WTC11 (cell line): ENCODE measurements at regions not wholly inside any gene's neighbourhood (a gene's known extent, or its start where the extent isn't known, plus 50 kb on each side); places are given as distances from the start of the nearest gene placed in this dataset.

Source experiments
- ATAC-seq: fragments of 200-7000 bp; cut with Tn5 transposase; 2 replicates; pipeline ENCODE4 v1.10.0; 2021; ENCODE audit warnings: mild to moderate bottlenecking, moderate library complexity
- CTCF ChIA-PET: fragments of 300-600 bp; sonication (Branson Sonifier 250); formaldehyde crosslinking; loops from one replicate; lab custom pipeline; 2021; ENCODE audit warnings: antibody characterized with exemption; lab: Charles Lee
- POLR2A ChIA-PET: fragments of 350-600 bp; sonication (Branson Sonifier 250); formaldehyde crosslinking; loops from one replicate; lab custom pipeline; 2021; ENCODE audit warnings: antibody characterized with exemption; lab: Charles Lee
- DNase-seq: peaks from one replicate; pipeline ENCODE4 v3.0.0; 2021; ENCODE audit warnings: low spot score
- H3K27ac Mint-ChIP-seq: 2 replicates; pipeline ENCODE4 v1.8.0; 2021; ENCODE audit warnings: mixed read lengths
- H3K27me3 Mint-ChIP-seq: 2 replicates; pipeline ENCODE4 v1.8.0; 2021; ENCODE audit warnings: low read depth, mild to moderate bottlenecking, moderate library complexity, mixed read lengths
- H3K36me3 Mint-ChIP-seq: 2 replicates; pipeline ENCODE4 v1.8.0; 2021; ENCODE audit warnings: mixed read lengths
- H3K4me1 Mint-ChIP-seq: 2 replicates; pipeline ENCODE4 v1.8.0; 2022; ENCODE audit warnings: mixed read lengths
- H3K4me3 Mint-ChIP-seq: 2 replicates; pipeline ENCODE4 v1.8.0; 2021; ENCODE audit warnings: mild to moderate bottlenecking, moderate library complexity, mixed read lengths
- H3K9me3 Mint-ChIP-seq: 2 replicates; pipeline ENCODE4 v1.8.0; 2021; ENCODE audit warnings: mixed read lengths
- AFF4 ChIP-seq: sonication (generic); formaldehyde crosslinking; IDR thresholded peaks from 2 replicates; pipeline ENCODE4 v1.8.1; 2023; ENCODE audit warnings: mild to moderate bottlenecking, missing genetic modification reagents, borderline replicate concordance
- AR ChIP-seq: fragments of 250-450 bp; sonication (Bioruptor Pico); IDR thresholded peaks from 2 replicates; pipeline ENCODE4 v1.9.0; 2021; ENCODE audit warnings: mild to moderate bottlenecking
- ARID4B ChIP-seq: sonication (generic); formaldehyde crosslinking; IDR thresholded peaks from 2 replicates; pipeline ENCODE4 v1.8.0; 2023; ENCODE audit warnings: missing genetic modification reagents, mild to moderate bottlenecking, borderline replicate concordance
- CREB1 ChIP-seq: sonication (generic); formaldehyde crosslinking; IDR thresholded peaks from 2 replicates; pipeline ENCODE4 v1.8.0; 2023; ENCODE audit warnings: mild to moderate bottlenecking, missing genetic modification reagents
- ERG ChIP-seq: fragments of 250-450 bp; sonication (Bioruptor Pico); IDR thresholded peaks from 2 replicates; pipeline ENCODE4 v1.8.0; 2021; ENCODE audit warnings: mild to moderate bottlenecking
- FOXK1 ChIP-seq: sonication (generic); formaldehyde crosslinking; IDR thresholded peaks from 2 replicates; pipeline ENCODE4 v1.8.0; 2022; ENCODE audit warnings: mild to moderate bottlenecking, moderate library complexity, missing genetic modification reagents
- IRF1 ChIP-seq: sonication (generic); formaldehyde crosslinking; IDR thresholded peaks from 2 replicates; pipeline ENCODE4 v1.8.0; 2023; ENCODE audit warnings: missing genetic modification reagents
- MLX ChIP-seq: sonication (generic); formaldehyde crosslinking; IDR thresholded peaks from 2 replicates; pipeline ENCODE4 v1.8.1; 2023; ENCODE audit warnings: mild to moderate bottlenecking, missing genetic modification reagents, moderate library complexity
- NFYB ChIP-seq: sonication (generic); formaldehyde crosslinking; conservative IDR thresholded peaks from 2 replicates; pipeline ENCODE4 v1.8.0; 2022; ENCODE audit warnings: low read depth, missing genetic modification reagents
- NR1H2 ChIP-seq: sonication (generic); formaldehyde crosslinking; IDR thresholded peaks from 2 replicates; pipeline ENCODE4 v1.9.0; 2021; ENCODE audit warnings: mild to moderate bottlenecking, moderate library complexity, missing genetic modification reagents
- PRRX2 ChIP-seq: fragments of 250-450 bp; sonication (Bioruptor Pico); IDR thresholded peaks from 2 replicates; pipeline ENCODE4 v1.8.0; 2021; ENCODE audit warnings: mild to moderate bottlenecking
- SP1 ChIP-seq: sonication (generic); formaldehyde crosslinking; conservative IDR thresholded peaks from 2 replicates; pipeline ENCODE4 v1.8.1; 2022; ENCODE audit warnings: missing genetic modification reagents
- TP53 ChIP-seq: sonication (generic); formaldehyde crosslinking; IDR thresholded peaks from 2 replicates; pipeline ENCODE4 v1.8.1; 2023; ENCODE audit warnings: mild to moderate bottlenecking, missing genetic modification reagents
- USF1 ChIP-seq: sonication (generic); formaldehyde crosslinking; IDR thresholded peaks from 2 replicates; pipeline ENCODE4 v1.8.0; 2022; ENCODE audit warnings: mild to moderate bottlenecking, missing genetic modification reagents
- USF2 ChIP-seq: sonication (generic); formaldehyde crosslinking; IDR thresholded peaks from 2 replicates; pipeline ENCODE4 v1.8.1; 2023; ENCODE audit warnings: mild to moderate bottlenecking, missing genetic modification reagents, moderate library complexity
- ZBTB21 ChIP-seq: sonication (generic); formaldehyde crosslinking; IDR thresholded peaks from 2 replicates; pipeline ENCODE4 v1.8.1; 2023; ENCODE audit warnings: mild to moderate bottlenecking, missing genetic modification reagents, borderline replicate concordance
- ZNF396 ChIP-seq: fragments of 250-450 bp; sonication (Bioruptor Pico); IDR thresholded peaks from 2 replicates; pipeline ENCODE4 v1.8.0; 2021; ENCODE audit warnings: mild to moderate bottlenecking, moderate library complexity, borderline replicate concordance
- ZSCAN18 ChIP-seq: fragments of 250-450 bp; sonication (Bioruptor Pico); IDR thresholded peaks from 2 replicates; pipeline ENCODE4 v2.1.2; 2022; ENCODE audit warnings: mild to moderate bottlenecking, moderate library complexity

- H3K36me3 Mint-ChIP-seq: no peaks in the 10 kb centered on the region
- ChIA-PET POLR2A (no interaction called here), CTCF (interaction anchor here (0.6 to 1.1 kb wide), 2 partner anchors 157 to 325 kb away, joined by 3 to 4 read pairs; no protein-coding TSS in a partner anchor)
- no peaks in the 10 kb centered on the region for H3K27me3 Mint-ChIP-seq
- ATAC-seq: peak; percentile 81
- DNase-seq: no peak
- no peak for TF ChIP-seq NR1H2 (CRISPR knock-in tag)
- no peak for TF ChIP-seq AFF4
- TF ChIP-seq SP1 (CRISPR knock-in tag): no peak
- no peak for TF ChIP-seq FOXK1
- no peak for TF ChIP-seq NFYB (CRISPR knock-in tag)
- TF ChIP-seq USF1: no peak
- TF ChIP-seq CREB1 (CRISPR knock-in tag): no peak
- no peak for TF ChIP-seq ERG (CRISPR knock-in tag)
- TF ChIP-seq PRRX2 (CRISPR knock-in tag): no peak
- no peak for TF ChIP-seq ZSCAN18 (CRISPR knock-in tag)
- TF ChIP-seq IRF1 (CRISPR knock-in tag): no peak
- TF ChIP-seq TP53: no peak
- TF ChIP-seq ZNF396 (CRISPR knock-in tag): no peak
- TF ChIP-seq AR (CRISPR knock-in tag): no peak
- no peak for TF ChIP-seq MLX
- no peak for TF ChIP-seq ARID4B (CRISPR knock-in tag)
- no peak for TF ChIP-seq ZBTB21 (CRISPR knock-in tag)
- TF ChIP-seq USF2 (CRISPR knock-in tag): no peak
- peaks cover 30% of the 10 kb centered on the region for H3K4me1 Mint-ChIP-seq
- H3K4me3 Mint-ChIP-seq: no peak overlapping the region
- H3K9me3 Mint-ChIP-seq: peaks cover 8% of the 10 kb centered on the region
- peak overlapping the region; percentile 48 for H3K27ac Mint-ChIP-seq
Observed at GRCh38 chr3:181454451-181455027, 257.2 kb upstream of the SOX2 start.
